GM08714 (cell line): ENCODE measurements at regions not wholly inside any gene's neighbourhood (a gene's known extent, or its start where the extent isn't known, plus 50 kb on each side); places are given as distances from the start of the nearest gene placed in this dataset.

Source experiments
- H3K4me3 ChIP-seq: fragments of 200-500 bp; sonication (Bioruptor generic); 2 replicates; pipeline ENCODE4 v1.5.1; 2014; ENCODE audit warnings: mild to moderate bottlenecking, low read length, inconsistent platforms
- ZNF274 ChIP-seq: IDR thresholded peaks from 2 replicates; pipeline ENCODE4 v1.6.1; 2012; ENCODE audit warnings: mild to moderate bottlenecking, low read depth, low read length

GRCh38 chr2:12585784-12586183 is 131.0 kb upstream of the TRIB2 start:
- no peak overlapping the region for H3K4me3 ChIP-seq
- no peak for TF ChIP-seq ZNF274

- no peak overlapping the region for H3K4me3 ChIP-seq
- TF ChIP-seq ZNF274: no peak
These were observed 129.5 kb upstream of the TRIB2 start for GRCh38 chr2:12587228-12587627.

GRCh38 chr2:12587729-12588522 is 128.8 kb upstream of the TRIB2 start:
- no peak for TF ChIP-seq ZNF274
- no peak overlapping the region for H3K4me3 ChIP-seq

- H3K4me3 ChIP-seq: no peak overlapping the region
- TF ChIP-seq ZNF274: no peak
These were observed 127.8 kb upstream of the TRIB2 start for GRCh38 chr2:12588986-12589385.

GRCh38 chr2:12589802-12590320 is 126.9 kb upstream of the TRIB2 start:
- no peak for TF ChIP-seq ZNF274
- H3K4me3 ChIP-seq: no peak overlapping the region

- no peak for TF ChIP-seq ZNF274
- no peak overlapping the region for H3K4me3 ChIP-seq
These were observed 124.4 kb upstream of the TRIB2 start for GRCh38 chr2:12592296-12592695.

GRCh38 chr2:12594590-12594989 is 122.1 kb upstream of the TRIB2 start:
- no peak overlapping the region for H3K4me3 ChIP-seq
- TF ChIP-seq ZNF274: no peak

GRCh38 chr2:12596771-12597170 is 120.0 kb upstream of the TRIB2 start:
- no peak overlapping the region for H3K4me3 ChIP-seq
- no peak for TF ChIP-seq ZNF274

- no peak for TF ChIP-seq ZNF274
- no peak overlapping the region for H3K4me3 ChIP-seq
These were observed 119.1 kb upstream of the TRIB2 start for GRCh38 chr2:12597610-12598009.

- no peak overlapping the region for H3K4me3 ChIP-seq
- TF ChIP-seq ZNF274: no peak
These were observed 114.1 kb upstream of the TRIB2 start for GRCh38 chr2:12602661-12603060.

GRCh38 chr2:12603781-12604295 is 112.9 kb upstream of the TRIB2 start:
- no peak overlapping the region for H3K4me3 ChIP-seq
- no peak for TF ChIP-seq ZNF274

- no peak overlapping the region for H3K4me3 ChIP-seq
- no peak for TF ChIP-seq ZNF274
These were observed 112.4 kb upstream of the TRIB2 start for GRCh38 chr2:12604341-12604740.

- no peak overlapping the region for H3K4me3 ChIP-seq
- no peak for TF ChIP-seq ZNF274
These were observed 111.4 kb upstream of the TRIB2 start for GRCh38 chr2:12605366-12605765.

- H3K4me3 ChIP-seq: no peak overlapping the region
These were observed 110.8 kb upstream of the TRIB2 start for GRCh38 chr2:12605936-12606335.

GRCh38 chr2:12606472-12607000 is 110.2 kb upstream of the TRIB2 start:
- no peak for TF ChIP-seq ZNF274
- no peak overlapping the region for H3K4me3 ChIP-seq

More at GRCh38 chr2:12605936-12606335, 110.8 kb upstream of the TRIB2 start:
- TF ChIP-seq ZNF274: no peak
